HCT116 (cell line): ENCODE measurements at regions not wholly inside any gene's neighbourhood (a gene's known extent, or its start where the extent isn't known, plus 50 kb on each side); places are given as distances from the start of the nearest gene placed in this dataset.

Experiments
- POLR2A ChIP-seq: IDR thresholded peaks from 2 replicates; pipeline ENCODE4 v1.7.0; 2011; ENCODE audit warnings: borderline replicate concordance; ENCODE audit not compliant: insufficient read depth, insufficient read length; ENCODE audit errors: extremely low read depth
- POLR2AphosphoS5 ChIP-seq: IDR thresholded peaks from 2 replicates; pipeline ENCODE4 v1.6.1; 2011; ENCODE audit warnings: mild to moderate bottlenecking, low read depth, low read length, moderate library complexity
- TCF7L2 ChIP-seq: IDR thresholded peaks from 2 replicates; pipeline ENCODE4 v1.7.0; 2011; ENCODE audit warnings: borderline replicate concordance, inconsistent platforms; ENCODE audit not compliant: insufficient read depth, insufficient read length; ENCODE audit errors: extremely low read depth
- TF ChIP-seq, protein P1 (sequence below), 3 experiments: fragments of 200-600 bp in 1 of 3; sonication (generic) in 1 of 3; IDR thresholded peaks in 2 of 3; conservative IDR thresholded peaks in 1 of 3; 2 replicates each; pipeline ENCODE4 v1.5.1; 2012 to 2017; ENCODE audit warnings: low read depth in 2 of 3, low read length in 2 of 3, antibody characterized with exemption in 1 of 3, borderline replicate concordance in 1 of 3, control low read depth in 1 of 3, mild to moderate bottlenecking in 1 of 3, mixed read lengths in 1 of 3, mixed run types in 1 of 3, moderate library complexity in 1 of 3; ENCODE audit not compliant: insufficient read depth in 1 of 3

DNA sequence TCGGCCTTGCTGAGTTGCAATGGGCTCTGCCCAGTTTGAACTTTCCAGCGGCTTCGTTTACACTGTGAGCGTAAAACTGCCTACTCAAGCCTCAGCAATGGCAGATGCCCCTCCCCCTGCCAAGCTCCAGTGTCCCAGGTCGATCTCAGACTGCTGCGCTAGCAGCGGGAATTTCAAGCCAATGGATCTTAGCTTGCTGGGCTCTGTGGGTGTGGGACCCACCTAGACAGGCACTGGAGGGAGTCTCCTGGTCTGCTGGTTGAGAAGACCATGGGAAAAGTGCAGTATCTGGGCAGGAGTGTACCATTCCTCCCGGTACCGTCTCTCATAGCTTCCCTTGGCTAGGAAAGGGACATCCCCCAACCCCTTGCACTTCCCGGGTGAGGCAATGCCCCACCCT, 88.2 kb downstream of the KLHL28 start:
- TF ChIP-seq, protein P1, sequence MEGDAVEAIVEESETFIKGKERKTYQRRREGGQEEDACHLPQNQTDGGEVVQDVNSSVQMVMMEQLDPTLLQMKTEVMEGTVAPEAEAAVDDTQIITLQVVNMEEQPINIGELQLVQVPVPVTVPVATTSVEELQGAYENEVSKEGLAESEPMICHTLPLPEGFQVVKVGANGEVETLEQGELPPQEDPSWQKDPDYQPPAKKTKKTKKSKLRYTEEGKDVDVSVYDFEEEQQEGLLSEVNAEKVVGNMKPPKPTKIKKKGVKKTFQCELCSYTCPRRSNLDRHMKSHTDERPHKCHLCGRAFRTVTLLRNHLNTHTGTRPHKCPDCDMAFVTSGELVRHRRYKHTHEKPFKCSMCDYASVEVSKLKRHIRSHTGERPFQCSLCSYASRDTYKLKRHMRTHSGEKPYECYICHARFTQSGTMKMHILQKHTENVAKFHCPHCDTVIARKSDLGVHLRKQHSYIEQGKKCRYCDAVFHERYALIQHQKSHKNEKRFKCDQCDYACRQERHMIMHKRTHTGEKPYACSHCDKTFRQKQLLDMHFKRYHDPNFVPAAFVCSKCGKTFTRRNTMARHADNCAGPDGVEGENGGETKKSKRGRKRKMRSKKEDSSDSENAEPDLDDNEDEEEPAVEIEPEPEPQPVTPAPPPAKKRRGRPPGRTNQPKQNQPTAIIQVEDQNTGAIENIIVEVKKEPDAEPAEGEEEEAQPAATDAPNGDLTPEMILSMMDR (IDR thresholded peaks at IDR 0.05 in 2 of 3, conservative IDR thresholded peaks at IDR 0.05 in 1 of 3; ENCODE audit: borderline replicate concordance in 1 of 3, insufficient read depth in 1 of 3, low read depth in 2 of 3, low read length in 2 of 3) = no peak
- TF ChIP-seq TCF7L2 = no peak
- TF ChIP-seq POLR2AphosphoS5 = no peak
- no peak for TF ChIP-seq POLR2A
